Stimulated activated CD8-positive, alpha-beta memory T cell treated with anti-CD3 and anti-CD28 coated beads, Interleukin-15, amount 100 ng/mL, for 48 hours (primary cell): ENCODE measurements at regions not wholly inside any gene's neighbourhood (a gene's known extent, or its start where the extent isn't known, plus 50 kb on each side); places are given as distances from the start of the nearest gene placed in this dataset.

Experiments
- DNase-seq, 2 donors: peaks; one replicate each; pipeline ENCODE4 v3.0.0-alpha.2; 2020; ENCODE audit warnings: low read depth in 2 of 2

- DNase-seq = no peak
Measured at GRCh38 chr1:116262207-116262994, 110.6 kb upstream of the ATP1A1 start.

- DNase-seq = no peak
Measured at GRCh38 chr1:116262995-116263385, 110.1 kb upstream of the ATP1A1 start.

GRCh38 chr1:116265931-116266863, 106.8 kb upstream of the ATP1A1 start:
- DNase-seq = no peak

- no peak for DNase-seq
Measured at GRCh38 chr1:116266864-116267212, 106.2 kb upstream of the ATP1A1 start.

GRCh38 chr1:116268211-116268610, 104.8 kb upstream of the ATP1A1 start:
- no peak for DNase-seq

- DNase-seq = no peak
Measured at GRCh38 chr1:116270316-116271057, 102.6 kb upstream of the ATP1A1 start.

- no peak for DNase-seq
Measured at GRCh38 chr1:116273042-116273783, 99.8 kb upstream of the ATP1A1 start.

GRCh38 chr1:116276532-116276931, 96.5 kb upstream of the ATP1A1 start:
- DNase-seq = no peak

GRCh38 chr1:116277840-116278540, 95.1 kb upstream of the ATP1A1 start:
- no peak for DNase-seq

GRCh38 chr1:116278541-116278866, 94.5 kb upstream of the ATP1A1 start:
- no peak for DNase-seq

GRCh38 chr1:116279715-116280114, 93.3 kb upstream of the ATP1A1 start:
- no peak for DNase-seq

- DNase-seq = no peak
Measured at GRCh38 chr1:116284819-116285390, 88.1 kb upstream of the ATP1A1 start.

GRCh38 chr1:116286541-116286971, 86.5 kb upstream of the ATP1A1 start:
- DNase-seq = no peak

- DNase-seq = no peak
Measured at GRCh38 chr1:116287341-116288200, 85.5 kb upstream of the ATP1A1 start.

GRCh38 chr1:116288201-116288598, 84.8 kb upstream of the ATP1A1 start:
- no peak for DNase-seq

- DNase-seq = no peak
Measured at GRCh38 chr1:116289193-116289592, 83.9 kb upstream of the ATP1A1 start.

- DNase-seq = no peak
Measured at GRCh38 chr1:116290085-116290705, 82.8 kb upstream of the ATP1A1 start.

- no peak for DNase-seq
Measured at GRCh38 chr1:116291024-116291423, 82.0 kb upstream of the ATP1A1 start.
